Activated CD4-positive, alpha-beta memory T cell treated with anti-CD3 and anti-CD28 coated beads for 36 hours (primary cell): ENCODE measurements at regions not wholly inside any gene's neighbourhood (a gene's known extent, or its start where the extent isn't known, plus 50 kb on each side); places are given as distances from the start of the nearest gene placed in this dataset.

Experiments
- CTCF ChIA-PET: fragments of 350-600 bp; sonication (Branson Sonifier 250); formaldehyde crosslinking; loops from one replicate; lab custom pipeline; 2021; ENCODE audit warnings: antibody characterized with exemption, inconsistent platforms; lab: Charles Lee
- POLR2A ChIA-PET: fragments of 350-600 bp; sonication (Branson Sonifier 250); formaldehyde crosslinking; loops from one replicate; lab custom pipeline; 2021; ENCODE audit warnings: antibody characterized with exemption; lab: Charles Lee
- DNase-seq: peaks from one replicate; pipeline ENCODE4 v3.0.0-alpha.2; 2020
- H3K27ac Mint-ChIP-seq: one replicate; pipeline ENCODE4 v1.8.0; 2021; ENCODE audit warnings: mixed read lengths
- H3K27me3 Mint-ChIP-seq: one replicate; pipeline ENCODE4 v1.8.0; 2021; ENCODE audit warnings: mixed read lengths
- H3K36me3 Mint-ChIP-seq: one replicate; pipeline ENCODE4 v1.8.0; 2021; ENCODE audit warnings: mixed read lengths
- H3K4me1 Mint-ChIP-seq: one replicate; pipeline ENCODE4 v1.8.0; 2021; ENCODE audit warnings: low read depth, mixed read lengths
- H3K4me3 Mint-ChIP-seq: one replicate; pipeline ENCODE4 v1.8.0; 2021; ENCODE audit warnings: mild to moderate bottlenecking, mixed read lengths
- H3K9me3 Mint-ChIP-seq: one replicate; pipeline ENCODE4 v1.8.0; 2021; ENCODE audit warnings: mixed read lengths
- intact Hi-C: fragments of 100-400 bp; cut with micrococcal nuclease; formaldehyde crosslinking; loops from one replicate; pipeline ENCODE4 v1.15.1; 2023

DNA sequence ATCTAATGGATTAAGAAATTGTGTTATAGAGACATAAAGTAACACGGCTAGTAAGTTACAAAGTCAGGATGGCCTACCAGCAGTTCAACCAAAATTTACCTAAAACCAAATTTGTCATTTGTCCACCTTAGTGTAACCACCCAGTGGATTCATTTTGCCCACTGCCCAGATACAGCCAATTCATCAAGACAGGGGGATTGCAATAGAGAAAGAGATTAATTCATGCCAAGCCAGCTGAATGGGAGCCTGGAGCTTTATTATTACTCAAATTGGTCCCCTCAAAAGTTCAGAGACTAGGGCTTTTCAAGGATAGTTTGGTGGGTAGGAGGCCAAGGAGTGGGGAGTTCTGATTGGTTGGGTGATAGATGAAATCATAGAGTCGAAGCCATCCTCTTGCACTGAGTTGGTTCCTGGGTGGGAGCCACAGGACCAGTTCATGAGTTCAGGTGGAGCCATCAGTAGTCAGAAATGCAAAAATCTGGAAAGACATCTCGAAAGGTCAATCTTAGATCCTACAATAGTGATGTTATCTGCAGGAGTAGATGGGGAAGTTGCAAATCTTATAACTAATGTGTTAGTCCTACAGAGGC lies 304.2 kb upstream of the CADM1 start:
- DNase-seq, result no peak
- intact Hi-C loops, result no loop called here
- POLR2A ChIA-PET, result no interaction called here
- Mint-ChIP-seq H3K4me1 (no peaks in the 10 kb centered on the region), H3K27me3 (no peaks in the 10 kb centered on the region), H3K4me3 (no peak overlapping the region), H3K27ac (no peak overlapping the region), H3K36me3 (no peaks in the 10 kb centered on the region), H3K9me3 (peaks cover 24% of the 10 kb centered on the region)
- CTCF ChIA-PET, result no interaction called here

DNA sequence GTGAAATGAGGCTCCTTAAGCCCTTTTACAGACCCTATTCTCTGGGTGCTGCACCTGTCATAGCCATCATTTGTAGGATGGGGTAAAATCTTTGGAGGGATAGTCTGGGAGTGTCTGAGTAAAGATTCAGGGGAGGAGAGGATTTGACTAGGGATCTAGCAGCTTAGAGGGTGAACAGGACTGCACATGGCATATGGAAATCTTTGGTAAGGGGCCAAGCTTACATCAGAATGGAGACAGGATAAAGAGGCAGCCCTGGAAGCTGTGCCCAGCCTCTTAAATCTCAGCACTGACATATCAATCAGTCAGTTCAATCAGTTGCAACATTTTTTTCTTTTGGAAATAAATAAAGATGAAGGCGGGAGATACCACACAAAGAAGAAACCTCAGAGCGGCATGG lies 301.8 kb upstream of the CADM1 start:
- Mint-ChIP-seq H3K27ac (no peak overlapping the region), H3K4me1 (no peaks in the 10 kb centered on the region), H3K9me3 (peaks cover 24% of the 10 kb centered on the region), H3K27me3 (no peaks in the 10 kb centered on the region), H3K36me3 (no peaks in the 10 kb centered on the region), H3K4me3 (no peak overlapping the region)
- intact Hi-C loops, result no loop called here
- ChIA-PET CTCF (no interaction called here), POLR2A (no interaction called here)
- no peak for DNase-seq

DNA sequence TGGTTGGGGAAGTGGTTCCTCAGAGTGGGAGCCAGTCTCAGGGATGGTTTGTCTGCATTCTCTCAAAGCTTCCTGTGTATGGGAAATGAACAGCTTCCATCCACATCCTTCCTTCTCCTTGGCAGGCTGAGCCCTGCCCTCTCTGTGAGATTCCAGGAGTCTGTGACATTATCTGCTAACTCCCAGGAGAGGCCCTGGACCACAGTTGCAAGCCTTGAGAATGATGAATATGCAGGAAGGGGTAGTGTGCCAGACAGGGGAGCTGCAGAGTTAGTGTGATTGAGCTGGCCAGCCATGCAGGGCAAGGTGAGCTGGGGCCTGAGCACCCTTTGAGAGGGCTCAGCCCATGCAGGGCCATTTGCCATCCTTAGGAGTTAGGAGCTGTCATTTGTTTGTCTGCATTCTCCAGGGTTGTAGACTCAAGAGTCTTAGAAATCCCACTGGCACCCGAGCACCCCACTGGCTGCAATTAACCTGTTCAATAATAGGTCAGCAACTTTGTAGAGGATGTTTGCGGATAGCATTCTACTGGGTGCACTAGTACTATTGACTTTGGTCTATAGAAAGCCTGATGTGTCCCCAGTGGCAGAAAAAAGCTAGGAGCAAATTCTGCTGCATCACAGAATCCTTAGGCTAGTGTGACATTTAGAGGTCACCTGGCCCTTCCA lies 299.0 kb upstream of the CADM1 start:
- intact Hi-C loops, result no loop called here
- no peaks in the 10 kb centered on the region for H3K4me1 Mint-ChIP-seq
- H3K27me3 Mint-ChIP-seq, result no peaks in the 10 kb centered on the region
- H3K4me3 Mint-ChIP-seq, result no peak overlapping the region
- ChIA-PET CTCF (no interaction called here), POLR2A (no interaction called here)
- H3K36me3 Mint-ChIP-seq, result no peaks in the 10 kb centered on the region
- peaks cover 10% of the 10 kb centered on the region for H3K9me3 Mint-ChIP-seq
- DNase-seq, result no peak
- no peak overlapping the region for H3K27ac Mint-ChIP-seq

DNA sequence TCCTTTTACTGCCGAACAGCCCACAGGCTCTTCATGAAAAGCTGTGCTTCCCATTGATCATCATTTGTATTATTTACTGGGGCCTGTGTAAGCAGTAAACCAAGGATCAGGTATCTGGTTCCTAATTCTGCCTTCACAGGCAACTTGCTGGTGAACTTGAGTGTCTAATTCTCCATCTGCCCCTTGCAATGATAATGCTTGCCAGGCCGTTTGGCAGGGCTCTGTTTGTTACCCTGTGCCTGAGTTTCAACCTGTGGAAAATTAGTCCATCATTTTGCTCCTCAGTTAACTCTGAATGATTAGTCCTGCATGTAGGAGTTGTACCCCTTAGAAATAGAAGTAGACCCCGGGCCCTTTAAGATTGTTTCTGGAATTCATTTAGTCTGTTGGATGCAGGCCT lies 298.4 kb upstream of the CADM1 start:
- POLR2A ChIA-PET, result no interaction called here

DNA sequence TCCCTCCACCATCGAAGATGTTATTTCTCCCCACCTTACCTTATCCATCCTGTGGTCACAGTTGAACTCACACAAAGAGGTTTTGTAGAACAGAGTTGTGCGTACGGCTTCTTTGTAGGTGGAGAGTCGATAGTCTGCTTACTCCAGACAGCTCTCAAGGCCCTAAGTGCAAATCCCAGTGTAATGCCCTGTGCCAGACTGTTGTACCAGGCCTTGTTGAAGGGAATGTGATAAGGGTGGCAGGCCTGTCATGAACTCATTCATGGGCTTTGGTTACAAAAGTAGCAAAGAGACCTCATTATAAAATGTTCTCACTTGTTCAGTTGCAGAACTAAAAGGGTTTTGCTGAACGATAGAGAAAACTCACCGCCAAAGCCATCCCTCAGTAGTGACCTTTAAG lies 288.7 kb upstream of the CADM1 start:
- Mint-ChIP-seq H3K27me3 (peaks cover 2% of the 10 kb centered on the region), H3K4me3 (no peak overlapping the region), H3K36me3 (no peaks in the 10 kb centered on the region), H3K9me3 (no peaks in the 10 kb centered on the region), H3K27ac (no peak overlapping the region), H3K4me1 (no peaks in the 10 kb centered on the region)
- no peak for DNase-seq
- ChIA-PET POLR2A (interaction anchor here (0.7 kb wide), 1 partner anchor 32 kb away, joined by 3 read pairs; no protein-coding TSS in a partner anchor), CTCF (no interaction called here)
- intact Hi-C loops, result no loop called here

More for the DNA sequence above, 298.4 kb upstream of the CADM1 start:
- Mint-ChIP-seq H3K27ac (no peak overlapping the region), H3K27me3 (no peaks in the 10 kb centered on the region), H3K9me3 (peaks cover 5% of the 10 kb centered on the region), H3K36me3 (no peaks in the 10 kb centered on the region), H3K4me1 (no peaks in the 10 kb centered on the region), H3K4me3 (no peak overlapping the region)
- DNase-seq, result no peak
- intact Hi-C loops, result no loop called here
- CTCF ChIA-PET, result no interaction called here

DNA sequence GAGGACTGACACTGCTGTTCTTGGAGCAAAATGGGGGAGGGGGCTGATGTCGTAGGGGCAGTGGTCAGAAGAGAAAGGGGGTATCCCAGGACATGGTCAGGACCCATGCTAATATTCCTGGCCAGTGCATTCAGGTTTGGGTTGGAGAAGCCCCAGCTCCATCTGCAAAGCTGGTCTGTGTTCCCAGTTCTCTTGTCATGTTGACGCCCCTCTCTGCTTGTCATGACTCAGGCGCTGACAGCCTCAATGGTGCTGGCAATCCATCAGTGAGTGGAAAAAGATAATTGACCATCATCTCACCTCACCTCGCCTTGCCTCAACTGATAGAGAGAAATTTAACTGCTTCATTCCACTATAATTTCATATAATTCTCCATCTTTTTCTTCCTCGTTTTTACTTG lies 283.1 kb upstream of the CADM1 start:
- intact Hi-C loops, result no loop called here
- ChIA-PET CTCF (no interaction called here), POLR2A (no interaction called here)
- Mint-ChIP-seq H3K27ac (no peak overlapping the region), H3K4me1 (no peaks in the 10 kb centered on the region), H3K27me3 (no peaks in the 10 kb centered on the region), H3K36me3 (no peaks in the 10 kb centered on the region), H3K9me3 (no peaks in the 10 kb centered on the region), H3K4me3 (no peak overlapping the region)
- no peak for DNase-seq

DNA sequence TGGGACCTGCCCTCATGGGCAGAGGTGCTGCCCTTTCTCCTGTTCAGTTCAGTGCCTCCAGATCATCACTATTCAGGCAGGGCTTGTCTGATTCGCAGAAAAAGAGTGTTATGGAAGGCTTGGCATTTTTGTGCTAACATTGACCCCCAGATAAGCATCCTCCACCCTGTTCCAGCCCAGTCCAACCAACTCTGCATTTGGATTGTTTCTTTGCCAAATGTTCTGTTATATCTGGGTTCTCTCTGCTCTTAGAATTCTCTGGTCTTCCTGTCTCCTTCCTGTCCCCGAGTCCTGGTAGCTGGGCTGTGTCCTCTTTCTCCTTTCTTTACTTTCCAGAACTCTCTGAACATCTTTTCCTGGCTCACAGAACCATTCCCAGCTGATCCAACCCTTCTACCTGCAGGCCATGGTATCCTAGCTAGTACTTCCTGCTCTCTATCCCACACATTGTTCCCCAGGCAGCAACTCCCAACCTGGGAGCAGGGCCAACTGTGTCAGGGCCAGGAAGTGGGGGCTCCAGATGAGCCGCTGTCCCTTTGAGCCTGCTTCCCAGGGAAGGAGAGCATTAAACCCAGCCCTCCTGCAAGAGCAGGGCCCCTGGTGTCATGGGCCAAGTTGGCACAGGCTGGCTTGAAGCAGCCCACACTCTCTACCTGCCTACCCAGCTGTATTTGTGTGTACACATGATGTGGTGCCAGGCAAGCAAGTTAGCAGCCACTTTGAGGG lies 280.7 kb upstream of the CADM1 start:
- H3K4me3 Mint-ChIP-seq, result no peak overlapping the region
- no peak for DNase-seq
- ChIA-PET POLR2A (no interaction called here), CTCF (no interaction called here)
- H3K27ac Mint-ChIP-seq, result no peak overlapping the region
- no peaks in the 10 kb centered on the region for H3K9me3 Mint-ChIP-seq
- no peaks in the 10 kb centered on the region for H3K27me3 Mint-ChIP-seq
- H3K4me1 Mint-ChIP-seq, result no peaks in the 10 kb centered on the region
- intact Hi-C loops, result no loop called here
- no peaks in the 10 kb centered on the region for H3K36me3 Mint-ChIP-seq

DNA sequence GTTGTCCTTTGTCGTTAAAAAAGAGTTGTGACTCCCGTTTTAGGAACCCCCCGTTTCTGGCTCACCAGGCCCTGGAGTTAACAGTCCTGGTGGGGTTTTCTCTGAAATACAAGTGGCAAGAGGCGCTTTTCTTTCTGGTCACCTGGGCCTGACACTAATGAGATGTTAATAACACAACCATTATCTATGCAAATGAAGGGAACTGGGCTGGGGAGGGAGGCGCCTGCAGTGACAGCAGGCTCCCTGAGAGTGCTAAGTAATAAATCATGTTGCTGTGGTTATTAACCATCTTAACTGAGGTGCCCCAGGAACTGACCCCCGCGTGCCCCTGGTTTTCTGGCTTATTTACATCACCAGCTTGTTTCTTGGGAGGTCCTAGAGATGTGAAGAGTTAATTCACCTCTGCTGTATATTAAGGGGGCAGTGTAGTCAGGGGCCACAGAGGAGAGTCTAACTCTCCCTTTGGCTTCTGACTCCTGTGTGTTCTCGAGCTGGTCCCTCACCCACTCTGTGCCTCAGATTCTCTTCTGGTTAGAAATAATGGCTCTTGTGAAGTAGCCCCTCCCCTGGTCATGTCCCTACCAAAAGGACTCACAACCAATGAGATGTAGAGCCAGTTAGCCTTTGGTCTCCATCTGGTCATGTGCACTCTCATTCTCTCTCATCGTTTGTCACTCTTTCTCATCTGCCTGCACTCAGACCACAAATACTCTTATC lies 276.6 kb upstream of the CADM1 start:
- CTCF ChIA-PET, result no interaction called here

DNA sequence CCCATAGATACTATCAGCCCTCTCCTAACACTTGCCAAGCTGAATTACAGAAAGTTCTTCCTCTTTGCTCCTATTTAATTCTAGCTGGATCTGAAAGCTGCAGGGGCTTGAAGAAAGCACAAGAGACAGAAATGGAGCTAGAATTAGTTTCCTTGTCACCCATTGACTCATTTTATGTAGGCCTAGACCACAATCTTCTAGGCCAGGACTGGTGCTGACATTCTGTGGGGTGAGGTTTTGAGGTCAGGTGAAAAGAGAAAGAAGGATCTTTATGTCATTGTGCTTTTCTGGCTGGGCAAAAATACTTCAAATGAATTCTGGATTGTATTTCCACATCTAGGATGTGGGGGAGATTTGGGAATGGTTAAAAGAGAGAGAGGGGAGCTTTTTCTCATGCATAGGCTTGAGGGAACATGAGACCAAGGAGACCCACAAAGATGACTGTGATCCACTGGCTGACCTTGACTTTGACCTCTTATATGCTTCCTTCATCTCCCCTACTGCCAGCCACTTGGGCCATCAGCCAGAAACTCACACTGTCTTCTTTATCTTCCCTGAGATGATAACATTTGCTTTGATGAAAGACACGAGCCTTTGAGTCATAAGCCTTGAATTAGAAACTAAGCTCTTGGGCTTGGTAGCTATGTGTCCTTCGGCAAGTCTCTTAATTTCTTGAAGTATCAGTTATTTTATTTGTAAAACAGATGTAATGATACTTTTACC lies 274.9 kb upstream of the CADM1 start:
- intact Hi-C loops, result no loop called here
- Mint-ChIP-seq H3K27me3 (no peaks in the 10 kb centered on the region), H3K36me3 (no peaks in the 10 kb centered on the region), H3K4me3 (no peak overlapping the region), H3K4me1 (no peaks in the 10 kb centered on the region), H3K9me3 (no peaks in the 10 kb centered on the region), H3K27ac (no peak overlapping the region)
- ChIA-PET CTCF (no interaction called here), POLR2A (no interaction called here)
- DNase-seq, result no peak

More for the DNA sequence above, 276.6 kb upstream of the CADM1 start:
- no peak for DNase-seq
- intact Hi-C loops, result no loop called here
- H3K4me1 Mint-ChIP-seq, result no peaks in the 10 kb centered on the region
- no peaks in the 10 kb centered on the region for H3K9me3 Mint-ChIP-seq
- POLR2A ChIA-PET, result no interaction called here
- H3K36me3 Mint-ChIP-seq, result no peaks in the 10 kb centered on the region
- H3K4me3 Mint-ChIP-seq, result no peak overlapping the region
- H3K27ac Mint-ChIP-seq, result no peak overlapping the region
- H3K27me3 Mint-ChIP-seq, result no peaks in the 10 kb centered on the region

DNA sequence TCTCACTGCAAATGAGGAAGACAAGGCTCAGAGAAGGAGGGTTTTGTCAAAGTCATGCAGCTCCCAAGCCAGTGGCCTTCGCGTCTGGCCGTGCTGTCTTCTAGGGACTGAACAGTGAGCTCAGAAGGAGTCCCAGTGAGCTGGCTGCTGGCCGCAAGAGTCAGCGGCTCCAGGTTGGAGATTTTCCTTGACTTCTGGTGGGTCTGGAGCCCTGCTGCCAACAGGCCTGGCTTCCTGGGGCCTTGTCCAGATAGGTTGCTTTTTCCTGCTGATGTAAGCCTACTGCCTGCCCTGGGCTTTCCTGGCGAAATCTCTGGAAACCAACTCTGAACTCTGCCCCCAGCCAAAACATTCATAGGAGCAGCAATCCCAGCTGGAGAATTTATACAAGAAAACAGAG lies 272.7 kb upstream of the CADM1 start:
- H3K27me3 Mint-ChIP-seq, result no peaks in the 10 kb centered on the region
- CTCF ChIA-PET, result no interaction called here
- intact Hi-C loops, result no loop called here

DNA sequence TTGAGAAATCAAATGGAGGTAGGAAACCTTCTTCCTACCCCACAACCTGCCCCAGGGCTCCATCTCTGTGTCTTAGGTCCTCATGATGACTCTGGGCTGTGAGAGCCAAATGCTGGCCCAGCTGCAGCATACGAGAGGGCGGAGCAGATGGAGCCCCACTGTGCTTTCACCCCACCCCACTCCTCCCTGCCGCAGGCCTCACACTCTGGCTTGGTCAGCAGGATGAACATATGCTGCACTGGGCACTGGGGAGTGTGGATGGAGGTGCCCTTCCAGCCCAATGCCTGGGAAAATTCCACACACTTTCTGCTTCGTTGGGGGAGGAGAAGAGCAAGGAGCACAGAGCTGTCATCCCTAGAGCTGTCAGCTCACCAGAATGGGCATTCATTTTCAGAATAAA lies 271.6 kb upstream of the CADM1 start:
- ChIA-PET CTCF (no interaction called here), POLR2A (no interaction called here)
- Mint-ChIP-seq H3K9me3 (no peaks in the 10 kb centered on the region), H3K4me3 (no peak overlapping the region), H3K27ac (no peak overlapping the region), H3K36me3 (no peaks in the 10 kb centered on the region), H3K4me1 (no peaks in the 10 kb centered on the region), H3K27me3 (no peaks in the 10 kb centered on the region)
- intact Hi-C loops, result no loop called here
- DNase-seq, result no peak

More for the DNA sequence above, 272.7 kb upstream of the CADM1 start:
- POLR2A ChIA-PET, result no interaction called here
- no peaks in the 10 kb centered on the region for H3K4me1 Mint-ChIP-seq
- no peak overlapping the region for H3K4me3 Mint-ChIP-seq
- no peak overlapping the region for H3K27ac Mint-ChIP-seq
- DNase-seq, result no peak
- H3K36me3 Mint-ChIP-seq, result no peaks in the 10 kb centered on the region
- no peaks in the 10 kb centered on the region for H3K9me3 Mint-ChIP-seq

DNA sequence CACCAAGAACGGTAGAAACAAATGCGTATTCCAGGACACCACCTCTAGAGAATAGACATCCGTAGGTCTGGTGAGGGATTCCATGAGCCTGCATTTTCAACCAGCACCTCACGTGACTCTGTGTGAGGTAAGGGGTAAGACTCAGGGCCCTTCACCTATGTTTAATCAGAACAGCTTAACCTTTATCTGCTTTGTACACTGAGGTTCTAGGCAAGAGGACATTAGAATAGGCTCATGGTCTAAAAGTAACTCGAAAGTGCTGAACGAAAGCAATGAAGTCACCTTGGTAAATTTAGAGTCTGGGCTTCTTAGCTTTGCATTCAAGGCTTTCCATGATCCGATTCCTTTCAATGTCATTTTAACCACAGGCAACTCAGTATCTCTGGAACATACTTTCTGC lies 270.5 kb upstream of the CADM1 start:
- no peak overlapping the region for H3K4me3 Mint-ChIP-seq
- H3K9me3 Mint-ChIP-seq, result no peaks in the 10 kb centered on the region
- intact Hi-C loops, result no loop called here
- POLR2A ChIA-PET, result no interaction called here
- H3K36me3 Mint-ChIP-seq, result no peaks in the 10 kb centered on the region
- H3K27me3 Mint-ChIP-seq, result no peaks in the 10 kb centered on the region
- CTCF ChIA-PET, result no interaction called here
- H3K27ac Mint-ChIP-seq, result no peak overlapping the region
- DNase-seq, result no peak
- H3K4me1 Mint-ChIP-seq, result no peaks in the 10 kb centered on the region
